ENCODE measurements at regions not wholly inside any gene's neighbourhood (a gene's known extent, or its start where the extent isn't known, plus 50 kb on each side); places are given as distances from the start of the nearest gene placed in this dataset.

- no peak for TF ChIP-seq POLR2A (IDR thresholded peaks at IDR 0.05)
- TF ChIP-seq, protein P1, sequence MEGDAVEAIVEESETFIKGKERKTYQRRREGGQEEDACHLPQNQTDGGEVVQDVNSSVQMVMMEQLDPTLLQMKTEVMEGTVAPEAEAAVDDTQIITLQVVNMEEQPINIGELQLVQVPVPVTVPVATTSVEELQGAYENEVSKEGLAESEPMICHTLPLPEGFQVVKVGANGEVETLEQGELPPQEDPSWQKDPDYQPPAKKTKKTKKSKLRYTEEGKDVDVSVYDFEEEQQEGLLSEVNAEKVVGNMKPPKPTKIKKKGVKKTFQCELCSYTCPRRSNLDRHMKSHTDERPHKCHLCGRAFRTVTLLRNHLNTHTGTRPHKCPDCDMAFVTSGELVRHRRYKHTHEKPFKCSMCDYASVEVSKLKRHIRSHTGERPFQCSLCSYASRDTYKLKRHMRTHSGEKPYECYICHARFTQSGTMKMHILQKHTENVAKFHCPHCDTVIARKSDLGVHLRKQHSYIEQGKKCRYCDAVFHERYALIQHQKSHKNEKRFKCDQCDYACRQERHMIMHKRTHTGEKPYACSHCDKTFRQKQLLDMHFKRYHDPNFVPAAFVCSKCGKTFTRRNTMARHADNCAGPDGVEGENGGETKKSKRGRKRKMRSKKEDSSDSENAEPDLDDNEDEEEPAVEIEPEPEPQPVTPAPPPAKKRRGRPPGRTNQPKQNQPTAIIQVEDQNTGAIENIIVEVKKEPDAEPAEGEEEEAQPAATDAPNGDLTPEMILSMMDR (IDR thresholded peaks at IDR 0.05): no peak
These were observed 475.8 kb upstream of the KCNMB2 start for GRCh38 chr3:178060407-178060806.

Data from heart left ventricle (tissue), 13 donors.